Stimulated activated CD4-positive, alpha-beta T cell treated with anti-CD3 and anti-CD28 coated beads, Interleukin-1b, Interleukin-23, amount 100 ng/mL, for 1 hour (primary cell): ENCODE measurements at regions not wholly inside any gene's neighbourhood (a gene's known extent, or its start where the extent isn't known, plus 50 kb on each side); places are given as distances from the start of the nearest gene placed in this dataset.

Experiments
- DNase-seq, 2 donors: peaks; one replicate each; pipeline ENCODE4 v3.0.0-alpha.2; 2020; ENCODE audit warnings: low read depth in 2 of 2

- DNase-seq = no peak
Measured at GRCh38 chr6:168909288-168909687, 344.4 kb downstream of the THBS2 start.

GRCh38 chr6:168908887-168909286, 344.8 kb downstream of the THBS2 start:
- no peak for DNase-seq

- DNase-seq = no peak
Measured at GRCh38 chr6:168908166-168908565, 345.5 kb downstream of the THBS2 start.

- DNase-seq = no peak
Measured at GRCh38 chr6:168906391-168906790, 347.3 kb downstream of the THBS2 start.

- no peak for DNase-seq
Measured at GRCh38 chr6:168905451-168906090, 348.1 kb downstream of the THBS2 start.

GRCh38 chr6:168903613-168904345, 349.9 kb downstream of the THBS2 start:
- DNase-seq = no peak

GRCh38 chr6:168902075-168902474, 351.6 kb downstream of the THBS2 start:
- DNase-seq = no peak

- DNase-seq = no peak
Measured at GRCh38 chr6:168901076-168901475, 352.6 kb downstream of the THBS2 start.

- DNase-seq = no peak
Measured at GRCh38 chr6:168896321-168896720, 357.3 kb downstream of the THBS2 start.

- DNase-seq = peak; percentile 49 to 50
Measured at GRCh38 chr6:168895102-168895812, 358.4 kb downstream of the THBS2 start.

- no peak for DNase-seq
Measured at GRCh38 chr6:168892031-168892430, 361.6 kb downstream of the THBS2 start.

- no peak for DNase-seq
Measured at GRCh38 chr6:168890981-168891365, 362.7 kb downstream of the THBS2 start.

GRCh38 chr6:168890306-168890980, 363.2 kb downstream of the THBS2 start:
- no peak for DNase-seq

- no peak for DNase-seq
Measured at GRCh38 chr6:168888786-168889345, 364.8 kb downstream of the THBS2 start.

- no peak for DNase-seq
Measured at GRCh38 chr6:168888102-168888501, 365.5 kb downstream of the THBS2 start.

- DNase-seq = no peak
Measured at GRCh38 chr6:168887621-168888020, 366.0 kb downstream of the THBS2 start.

- DNase-seq = no peak
Measured at GRCh38 chr6:168886964-168887363, 366.7 kb downstream of the THBS2 start.

- no peak for DNase-seq
Measured at GRCh38 chr6:168885751-168886742, 367.6 kb downstream of the THBS2 start.

GRCh38 chr6:168885196-168885595, 368.4 kb downstream of the THBS2 start:
- DNase-seq = no peak

- DNase-seq = peak; percentile 57 to 67
Measured at GRCh38 chr6:168884646-168885086, 369.0 kb downstream of the THBS2 start.
